ENCODE measurements at regions not wholly inside any gene's neighbourhood (a gene's known extent, or its start where the extent isn't known, plus 50 kb on each side); places are given as distances from the start of the nearest gene placed in this dataset.

DNA sequence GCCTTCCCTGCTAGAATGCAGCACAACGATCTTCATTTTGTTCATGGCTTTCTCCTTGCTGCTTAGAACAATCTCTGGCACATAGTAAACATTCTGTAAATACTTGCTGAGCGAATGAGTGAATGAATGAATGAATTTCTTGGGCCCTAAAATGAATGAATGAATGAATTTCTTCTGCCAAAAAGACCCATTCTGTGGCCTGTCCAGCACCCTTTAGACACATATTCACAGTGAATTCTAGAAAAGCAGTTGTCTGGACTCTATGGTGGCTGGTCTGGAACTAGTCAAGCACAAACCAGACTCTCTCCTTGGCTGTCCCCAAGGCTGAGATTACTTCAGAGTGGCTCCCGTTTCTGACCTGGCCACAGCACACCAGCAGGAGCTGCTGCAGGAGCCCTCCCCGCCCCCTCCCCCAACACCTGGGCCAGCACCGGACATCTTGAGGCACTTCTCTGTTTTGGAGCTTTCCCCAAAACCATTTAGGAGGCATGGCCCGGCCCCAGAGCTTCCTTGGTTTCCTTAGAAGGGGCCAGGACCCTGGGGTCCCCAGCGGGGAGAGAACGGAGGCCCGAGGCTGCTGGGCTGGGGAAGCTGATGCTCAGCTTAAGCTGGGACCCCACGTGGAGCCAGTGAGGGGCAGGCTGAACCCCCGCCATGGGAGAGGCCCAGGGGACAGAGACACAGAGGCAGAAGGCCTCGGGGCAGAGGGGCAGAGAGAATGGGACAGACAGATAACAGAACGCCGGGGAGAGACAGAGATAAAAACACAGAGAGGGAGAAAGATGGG, 159.0 kb downstream of the ZFP36L2 start:
- TF ChIP-seq, protein P1, sequence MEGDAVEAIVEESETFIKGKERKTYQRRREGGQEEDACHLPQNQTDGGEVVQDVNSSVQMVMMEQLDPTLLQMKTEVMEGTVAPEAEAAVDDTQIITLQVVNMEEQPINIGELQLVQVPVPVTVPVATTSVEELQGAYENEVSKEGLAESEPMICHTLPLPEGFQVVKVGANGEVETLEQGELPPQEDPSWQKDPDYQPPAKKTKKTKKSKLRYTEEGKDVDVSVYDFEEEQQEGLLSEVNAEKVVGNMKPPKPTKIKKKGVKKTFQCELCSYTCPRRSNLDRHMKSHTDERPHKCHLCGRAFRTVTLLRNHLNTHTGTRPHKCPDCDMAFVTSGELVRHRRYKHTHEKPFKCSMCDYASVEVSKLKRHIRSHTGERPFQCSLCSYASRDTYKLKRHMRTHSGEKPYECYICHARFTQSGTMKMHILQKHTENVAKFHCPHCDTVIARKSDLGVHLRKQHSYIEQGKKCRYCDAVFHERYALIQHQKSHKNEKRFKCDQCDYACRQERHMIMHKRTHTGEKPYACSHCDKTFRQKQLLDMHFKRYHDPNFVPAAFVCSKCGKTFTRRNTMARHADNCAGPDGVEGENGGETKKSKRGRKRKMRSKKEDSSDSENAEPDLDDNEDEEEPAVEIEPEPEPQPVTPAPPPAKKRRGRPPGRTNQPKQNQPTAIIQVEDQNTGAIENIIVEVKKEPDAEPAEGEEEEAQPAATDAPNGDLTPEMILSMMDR (IDR thresholded peaks at IDR 0.05; ENCODE audit: extremely low read depth in 1 of 2, insufficient read depth in 1 of 2, low read depth in 1 of 2, low read length in 2 of 2) = no peak
- TF ChIP-seq, protein P2, sequence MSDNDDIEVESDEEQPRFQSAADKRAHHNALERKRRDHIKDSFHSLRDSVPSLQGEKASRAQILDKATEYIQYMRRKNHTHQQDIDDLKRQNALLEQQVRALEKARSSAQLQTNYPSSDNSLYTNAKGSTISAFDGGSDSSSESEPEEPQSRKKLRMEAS (IDR thresholded peaks at IDR 0.05; ENCODE audit: insufficient read depth, insufficient read length) = no peak
- no peak for TF ChIP-seq POLR2A (IDR thresholded peaks at IDR 0.05; ENCODE audit: low read depth, low read length)

Data from endothelial cell of umbilical vein (primary cell).